ENCODE measurements at regions not wholly inside any gene's neighbourhood (a gene's known extent, or its start where the extent isn't known, plus 50 kb on each side); places are given as distances from the start of the nearest gene placed in this dataset.

- TF ChIP-seq POLR2A (IDR thresholded peaks at IDR 0.05) (no peak), CTCF (IDR thresholded peaks at IDR 0.05) (no peak), POLR2AphosphoS5 (IDR thresholded peaks at IDR 0.05) (no peak)
Measured at GRCh38 chr6:24019830-24020229, 106.2 kb upstream of the NRSN1 start.

All from stomach (tissue), 4 donors.